A549 (cell line): ENCODE measurements at regions not wholly inside any gene's neighbourhood (a gene's known extent, or its start where the extent isn't known, plus 50 kb on each side); places are given as distances from the start of the nearest gene placed in this dataset.

Experiments used
- BCL3 ChIP-seq: fragments of >200 bp; sonication (Bioruptor Twin); formaldehyde crosslinking; IDR thresholded peaks from 3 replicates; pipeline ENCODE4 v1.6.1; 2016
- KDM1A ChIP-seq: fragments of 200-600 bp; sonication (generic); IDR thresholded peaks from 2 replicates; pipeline ENCODE4 v1.6.1; 2016; ENCODE audit warnings: low read depth, mild to moderate bottlenecking
- MYC ChIP-seq: IDR thresholded peaks from 2 replicates; pipeline ENCODE4 v1.6.1; 2012; ENCODE audit warnings: mild to moderate bottlenecking, inconsistent platforms, low read length, improper control_type of control experiment, borderline replicate concordance
- NR3C1 ChIP-seq: fragments of >200 bp; sonication (Bioruptor Twin); formaldehyde crosslinking; IDR thresholded peaks from 3 replicates; pipeline ENCODE4 v1.6.1; 2017
- PBX3 ChIP-seq: IDR thresholded peaks from 2 replicates; pipeline ENCODE4 v1.6.1; 2012
- POLR2A ChIP-seq: IDR thresholded peaks from 2 replicates; pipeline ENCODE4 v1.6.1; 2012; ENCODE audit warnings: mild to moderate bottlenecking, low read length
- POLR2AphosphoS2 ChIP-seq: conservative IDR thresholded peaks from 2 replicates; pipeline ENCODE4 v1.6.1; 2012; ENCODE audit warnings: low read length, improper control_type of control experiment, inconsistent platforms
- SMC3 ChIP-seq: fragments of >200 bp; sonication (Bioruptor Twin); formaldehyde crosslinking; IDR thresholded peaks from 3 replicates; pipeline ENCODE4 v1.6.1; 2018; ENCODE audit warnings: inconsistent platforms
- TF ChIP-seq, protein P1 (sequence below): IDR thresholded peaks from 2 replicates; pipeline ENCODE4 v1.6.1; 2012
- TF ChIP-seq, protein P2 (sequence below): fragments of >200 bp; sonication (Bioruptor Twin); formaldehyde crosslinking; IDR thresholded peaks from 2 replicates; pipeline ENCODE4 v1.6.1; 2016

GRCh38 chr12:131455218-131455506, 255.7 kb upstream of the SFSWAP start:
- no peak for TF ChIP-seq NR3C1
- no peak for TF ChIP-seq POLR2AphosphoS2
- TF ChIP-seq BCL3, result no peak
- no peak for TF ChIP-seq POLR2A
- TF ChIP-seq, protein P1, sequence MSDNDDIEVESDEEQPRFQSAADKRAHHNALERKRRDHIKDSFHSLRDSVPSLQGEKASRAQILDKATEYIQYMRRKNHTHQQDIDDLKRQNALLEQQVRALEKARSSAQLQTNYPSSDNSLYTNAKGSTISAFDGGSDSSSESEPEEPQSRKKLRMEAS, result no peak
- TF ChIP-seq SMC3, result no peak
- no peak for TF ChIP-seq PBX3
- TF ChIP-seq, protein P2, sequence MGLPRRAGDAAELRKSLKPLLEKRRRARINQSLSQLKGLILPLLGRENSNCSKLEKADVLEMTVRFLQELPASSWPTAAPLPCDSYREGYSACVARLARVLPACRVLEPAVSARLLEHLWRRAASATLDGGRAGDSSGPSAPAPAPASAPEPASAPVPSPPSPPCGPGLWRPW, result no peak
- no peak for TF ChIP-seq MYC
- no peak for TF ChIP-seq KDM1A
